RKO (cell line): ENCODE measurements at regions not wholly inside any gene's neighbourhood (a gene's known extent, or its start where the extent isn't known, plus 50 kb on each side); places are given as distances from the start of the nearest gene placed in this dataset.

Experiments used
- DNase-seq: peaks from one replicate; pipeline ENCODE4 v3.0.0-alpha.2; 2016; ENCODE audit warnings: low spot score

DNA sequence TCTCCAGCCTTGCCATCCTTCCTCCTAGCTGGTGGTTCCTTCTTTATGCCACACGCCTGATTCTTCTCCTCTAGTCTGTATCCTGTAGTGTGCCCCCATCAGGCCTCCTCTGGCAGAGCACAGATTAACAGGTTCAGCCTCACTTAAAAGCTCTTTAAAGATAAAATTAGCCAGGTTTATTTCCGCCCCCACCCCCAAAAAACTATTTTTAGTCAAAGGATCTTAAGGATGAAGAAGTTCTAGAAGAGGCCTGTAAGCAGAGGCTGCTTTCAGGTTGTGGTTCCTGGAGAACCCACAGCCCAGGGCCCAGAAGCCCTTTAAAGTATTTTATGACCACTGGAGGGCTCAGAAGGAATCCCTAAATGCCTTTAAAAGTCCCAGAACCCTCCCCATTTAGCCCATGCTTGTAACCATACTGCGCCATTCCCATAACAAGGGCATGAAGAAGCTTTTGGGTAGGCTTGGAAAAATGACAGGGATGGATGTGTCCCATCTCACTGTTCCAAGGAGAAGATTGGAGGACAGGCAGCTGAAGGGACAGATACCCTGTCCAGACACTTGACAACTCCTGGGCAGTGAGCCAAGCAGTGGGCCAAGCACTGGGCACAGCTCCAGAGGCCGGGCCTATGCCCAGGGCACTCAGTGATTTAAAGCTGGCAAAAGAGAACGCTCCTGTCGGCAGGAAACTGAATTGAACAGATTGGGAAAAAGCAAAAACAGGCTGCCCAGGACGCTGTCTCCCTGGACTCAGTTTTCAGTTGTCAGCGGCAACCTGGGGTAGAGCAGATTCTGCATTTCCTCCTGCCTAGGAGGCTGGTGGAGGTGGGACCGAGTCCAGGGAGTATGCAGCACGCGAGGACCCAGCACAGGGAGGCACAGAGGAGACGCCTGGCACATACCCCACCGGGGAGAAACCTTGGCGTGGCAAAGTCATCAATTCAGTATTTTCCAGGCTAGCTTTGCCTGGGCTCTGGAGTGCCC, 106.3 kb upstream of the SSBP2 start:
- no peak for DNase-seq

DNA sequence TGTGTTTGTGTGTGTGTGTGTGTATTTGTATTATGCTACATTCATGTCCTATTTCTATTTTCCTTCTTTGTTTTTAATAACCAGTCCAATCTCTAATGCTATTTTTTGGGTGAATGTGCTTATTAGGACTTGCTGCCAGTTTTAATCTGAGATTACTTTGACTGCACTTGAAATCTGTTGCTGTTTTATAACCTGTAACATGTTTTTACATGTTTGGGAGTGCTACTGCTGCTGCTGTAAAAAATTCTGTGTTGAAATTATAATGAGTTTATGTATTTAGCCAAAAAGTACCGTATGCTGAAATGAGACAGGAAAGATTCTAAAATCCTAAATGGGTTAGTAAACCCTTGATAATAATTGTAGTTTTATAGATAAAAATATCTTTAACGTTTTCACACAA, 104.7 kb upstream of the SSBP2 start:
- DNase-seq: no peak

DNA sequence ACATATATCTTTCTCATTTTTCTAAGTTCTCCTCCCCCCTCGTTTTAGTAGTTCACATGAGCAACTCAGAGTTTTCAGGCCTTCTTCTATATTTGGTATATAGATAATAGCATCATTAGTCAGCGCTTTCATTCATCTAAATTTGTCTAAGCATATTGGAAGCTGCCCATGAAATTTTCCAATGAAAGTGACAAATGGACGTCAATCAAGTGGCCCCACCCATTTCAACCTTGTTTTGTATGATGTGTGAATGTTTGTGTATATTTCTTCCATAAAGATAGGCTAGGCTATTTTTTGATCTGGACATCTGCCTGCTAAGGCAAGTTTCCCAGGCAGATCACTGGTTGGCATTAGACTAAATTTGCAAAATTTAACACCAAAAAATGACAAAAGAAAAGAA, 104.0 kb upstream of the SSBP2 start:
- no peak for DNase-seq

DNA sequence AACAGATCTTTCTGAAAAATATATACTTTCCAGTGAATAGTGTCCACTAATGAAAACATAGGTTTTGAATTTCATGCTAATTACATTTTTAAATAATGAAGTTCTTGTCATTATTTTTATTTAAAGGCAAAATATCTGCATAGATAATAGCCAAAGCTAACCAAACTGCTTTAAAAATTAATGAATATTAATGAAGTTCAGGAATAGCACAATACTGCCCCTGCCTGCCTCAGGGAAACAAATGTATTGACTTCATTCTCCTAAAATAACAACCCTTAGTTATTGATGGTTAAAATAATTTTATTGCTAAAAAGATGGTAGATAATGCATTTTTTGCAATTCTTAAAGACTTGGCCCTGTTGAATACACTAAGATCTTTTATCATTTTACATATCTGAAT, 103.6 kb upstream of the SSBP2 start:
- DNase-seq: no peak

DNA sequence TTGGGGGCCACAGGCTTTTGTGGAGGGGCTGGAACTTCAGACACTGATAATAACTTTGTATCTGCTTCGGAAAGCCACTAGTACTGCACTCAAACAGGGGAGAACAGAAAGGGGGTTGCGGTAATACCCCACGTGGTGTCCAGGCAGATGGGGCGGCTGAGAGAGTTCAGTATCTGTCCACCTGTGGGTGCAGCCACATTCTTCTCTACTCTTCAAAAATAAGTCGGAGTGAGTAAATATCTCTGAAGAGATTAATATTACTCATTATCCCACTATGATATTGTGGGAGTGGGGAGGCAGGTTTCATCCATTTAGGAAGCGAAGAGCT, 102.1 kb upstream of the SSBP2 start:
- DNase-seq: no peak

DNA sequence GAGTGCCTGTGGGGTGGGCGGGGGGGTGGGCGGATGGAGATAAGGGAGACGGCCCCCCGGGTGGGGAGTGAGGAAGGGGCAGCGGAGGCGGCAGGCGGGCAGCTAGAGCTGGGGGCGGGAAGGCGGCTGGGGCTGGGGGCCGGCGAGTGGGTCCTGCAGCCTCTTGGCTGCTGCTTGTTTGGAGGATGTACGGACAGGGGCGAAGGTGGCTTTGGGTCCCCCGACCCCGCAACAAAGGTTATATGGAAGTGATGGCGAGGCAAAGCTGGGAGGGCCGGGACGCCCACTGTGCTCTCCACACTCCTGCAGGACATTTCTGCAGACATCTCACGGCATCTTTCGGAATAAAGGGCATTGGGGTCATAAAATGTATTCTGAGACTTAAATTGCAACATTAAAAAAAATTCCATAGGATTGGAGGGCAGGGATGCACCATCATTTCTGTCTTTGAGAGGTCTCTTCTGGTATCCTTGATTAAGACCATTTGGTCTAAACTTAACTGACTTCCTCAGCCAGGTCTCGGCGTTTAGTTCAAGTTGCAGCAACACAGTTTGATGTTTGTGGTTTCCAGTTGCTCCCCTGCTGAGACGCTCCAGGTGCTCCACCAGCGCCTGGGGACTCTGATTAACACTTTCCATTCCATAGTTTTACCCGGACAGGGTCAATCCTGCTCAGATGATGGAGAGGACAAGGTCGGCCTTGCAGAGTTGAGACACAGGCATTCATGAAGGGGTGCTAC, 101.6 kb upstream of the SSBP2 start:
- no peak for DNase-seq

DNA sequence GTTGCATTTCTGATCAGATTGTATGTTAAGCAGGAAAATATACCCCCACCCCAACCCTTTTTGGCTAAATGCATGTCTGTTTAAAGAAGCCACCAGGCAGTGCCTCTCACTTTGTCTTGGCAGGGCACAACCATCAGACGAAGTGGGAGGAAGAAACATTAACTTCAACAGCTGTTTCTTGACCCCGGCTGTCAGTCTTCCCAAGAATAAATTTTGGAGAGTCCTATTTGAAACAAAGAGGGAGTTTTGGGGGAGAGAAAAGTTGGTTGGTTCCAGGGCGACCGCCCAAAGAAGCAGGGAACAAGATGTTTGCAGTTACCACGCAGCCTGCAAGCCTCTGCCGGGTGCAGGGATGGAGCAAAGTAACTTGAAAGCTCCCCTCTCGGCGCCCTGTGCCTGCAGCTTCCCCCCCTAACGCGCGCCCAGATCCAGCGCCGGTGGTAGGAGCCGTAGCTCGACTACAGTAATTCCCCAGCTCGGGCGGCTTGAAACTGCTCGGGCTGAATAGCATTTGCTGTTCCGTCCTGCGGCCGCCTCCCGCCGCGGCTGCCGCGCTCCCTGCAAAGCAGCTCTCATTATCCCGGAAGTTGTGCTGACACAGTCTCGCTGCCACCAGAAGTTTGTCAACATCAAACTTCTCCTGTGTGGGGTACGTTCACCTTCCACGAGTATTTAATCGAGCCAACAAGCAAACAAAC, 100.7 kb upstream of the SSBP2 start:
- peak; percentile 94 for DNase-seq

DNA sequence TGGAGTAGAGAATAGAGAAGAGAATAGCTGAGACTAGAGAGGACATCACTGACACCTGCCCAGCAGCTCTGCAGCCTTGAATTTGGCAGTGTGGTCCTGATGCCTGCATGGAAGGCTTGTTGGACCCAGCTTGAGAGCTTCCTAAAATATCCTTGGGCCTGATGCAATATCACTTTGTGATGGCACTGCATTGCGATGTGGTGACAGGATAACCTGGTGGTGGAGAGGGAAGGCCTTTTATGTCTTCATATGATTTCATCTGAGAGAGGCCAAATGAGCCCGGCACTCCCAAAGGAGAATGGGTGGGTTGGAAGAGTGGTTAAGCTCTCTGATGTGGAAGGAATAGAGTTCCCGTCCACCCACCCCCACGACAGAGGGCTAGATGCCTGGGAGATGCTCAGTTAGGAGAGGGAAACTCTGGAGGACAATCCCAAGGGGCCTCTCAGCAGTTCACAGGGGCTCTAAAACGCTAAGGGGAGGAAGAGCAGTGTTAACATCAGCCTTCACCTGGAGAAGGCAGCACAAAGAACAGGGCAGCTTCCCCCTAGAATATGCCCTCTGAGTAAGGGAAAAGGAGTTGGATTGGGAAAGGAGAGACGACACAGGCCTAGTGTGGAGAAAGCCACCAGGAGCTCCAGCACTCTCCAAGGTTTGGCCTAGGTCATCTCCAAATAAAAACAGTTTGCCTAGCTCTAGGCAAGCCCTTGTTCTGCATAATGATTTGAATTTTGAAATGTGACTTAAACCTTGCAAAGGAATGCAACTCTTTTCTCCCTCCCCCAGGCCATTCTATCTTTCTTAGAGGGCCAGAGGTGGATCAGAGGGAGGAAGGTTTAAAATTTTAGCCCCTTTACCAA, 99.8 kb upstream of the SSBP2 start:
- DNase-seq: no peak

DNA sequence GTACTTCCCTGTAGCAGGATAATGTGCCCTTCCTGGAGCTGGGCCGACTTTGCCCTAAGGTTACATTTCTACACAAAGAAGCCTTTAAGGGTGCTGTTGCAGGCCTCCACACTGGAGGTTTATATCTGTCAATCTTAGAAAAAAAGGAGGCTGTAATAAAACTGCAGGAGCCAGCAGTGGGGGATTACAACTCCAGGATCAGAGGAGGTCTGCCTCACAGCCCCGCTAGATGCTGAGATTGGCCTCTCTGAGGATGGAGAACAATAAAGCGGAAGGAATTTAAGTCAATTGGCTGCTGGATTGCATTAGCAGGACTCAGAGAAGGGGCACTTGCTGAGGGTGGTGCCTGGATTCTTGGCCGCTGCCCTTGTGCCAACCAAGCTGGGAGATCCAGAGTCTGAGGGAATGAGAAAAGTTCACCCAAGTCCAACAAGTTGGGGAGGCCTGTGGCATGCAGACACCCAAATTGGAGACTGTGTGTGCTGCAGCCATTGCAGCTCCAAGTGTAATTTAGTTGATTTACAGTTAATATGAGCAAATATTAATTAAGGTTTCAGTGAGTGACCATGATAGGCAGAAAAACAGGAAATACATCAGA, 99.0 kb upstream of the SSBP2 start:
- DNase-seq: no peak

DNA sequence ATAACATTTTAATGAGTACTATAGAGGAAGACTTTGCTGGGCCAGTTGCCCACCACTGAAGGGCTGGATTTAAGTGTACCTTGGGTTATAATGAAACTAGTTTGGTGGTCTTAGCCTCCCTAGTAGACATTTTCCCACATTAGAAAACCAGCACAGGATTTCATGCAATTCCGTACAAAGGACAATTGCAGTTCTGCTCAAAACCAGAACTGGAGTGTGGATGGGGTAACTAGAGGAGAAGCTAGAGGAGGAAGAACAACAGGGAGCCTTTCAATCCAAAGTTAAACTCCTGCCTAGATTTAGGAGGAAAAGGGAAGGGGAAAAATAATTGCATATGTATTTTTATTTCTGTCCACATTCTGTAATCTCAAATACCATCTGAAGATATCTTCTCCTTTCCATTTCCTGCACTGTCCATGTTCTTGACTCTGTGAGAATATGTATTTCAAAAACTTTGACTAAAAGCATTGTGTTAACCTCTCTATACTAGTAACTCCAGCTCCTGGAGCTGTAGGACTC, 97.5 kb upstream of the SSBP2 start:
- no peak for DNase-seq

DNA sequence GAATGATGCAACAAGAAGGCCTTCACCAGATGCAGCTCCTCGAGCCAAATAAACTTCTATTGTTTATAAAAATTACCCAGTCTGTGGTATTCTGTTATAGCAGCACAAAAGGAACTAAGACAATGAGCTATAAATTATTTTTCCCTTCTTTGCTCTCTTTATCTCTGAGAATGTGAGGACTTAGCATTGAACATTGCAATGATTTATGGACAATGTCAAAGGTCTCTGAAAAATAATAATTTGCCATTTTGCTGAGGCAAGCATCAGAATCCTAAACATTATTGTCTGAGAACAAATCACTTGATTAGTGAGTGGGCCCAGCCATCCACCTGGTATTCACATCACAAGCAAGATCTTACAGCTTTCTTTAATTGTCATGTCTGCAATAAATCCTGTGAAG, 95.4 kb upstream of the SSBP2 start:
- DNase-seq: no peak

DNA sequence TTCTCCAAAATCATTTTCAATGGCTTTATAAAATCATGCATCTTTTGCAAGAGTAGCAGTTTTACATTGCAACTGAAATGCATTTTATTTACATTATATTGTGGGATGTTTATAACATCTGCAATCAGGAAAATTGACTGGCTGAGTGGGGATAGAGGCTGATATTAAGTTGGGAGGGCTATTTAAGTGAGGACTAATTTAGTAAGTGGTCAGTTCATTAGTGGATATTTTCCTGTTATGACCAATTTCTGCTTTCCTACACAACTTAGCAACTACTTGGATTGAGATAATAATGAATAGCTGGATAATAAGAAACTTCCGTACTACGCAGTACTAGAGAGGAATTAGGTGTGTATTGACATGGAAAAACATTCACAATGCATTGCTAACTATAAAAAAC, 92.9 kb upstream of the SSBP2 start:
- DNase-seq: no peak

DNA sequence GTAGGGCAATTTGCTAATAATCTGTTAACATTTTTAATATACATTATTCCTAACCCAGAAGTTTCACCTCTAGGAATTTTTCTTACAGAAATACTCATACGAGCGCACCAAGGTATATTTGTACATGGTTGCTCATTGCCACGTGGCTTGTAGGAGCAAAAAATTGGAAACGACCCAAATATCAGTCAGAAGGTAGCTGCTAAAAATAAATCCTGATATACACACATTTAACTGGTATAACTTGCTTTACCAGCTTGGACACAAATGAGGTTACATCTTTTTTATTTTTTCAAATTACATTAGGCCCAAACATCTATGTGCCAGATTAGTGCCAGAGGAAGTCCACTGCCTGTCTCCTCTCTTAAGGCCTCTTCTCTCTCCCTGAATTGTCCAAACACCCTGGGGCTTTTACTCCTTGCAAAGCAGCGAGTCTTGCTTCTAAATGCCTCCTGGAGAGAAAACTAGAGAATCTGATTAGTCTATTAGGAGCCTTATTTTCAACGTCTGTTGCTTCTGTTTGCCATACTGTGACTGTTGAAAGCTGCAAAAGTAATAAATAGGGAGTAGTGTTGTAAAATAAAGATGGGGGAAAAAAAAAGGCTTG, 92.0 kb upstream of the SSBP2 start:
- DNase-seq: no peak

DNA sequence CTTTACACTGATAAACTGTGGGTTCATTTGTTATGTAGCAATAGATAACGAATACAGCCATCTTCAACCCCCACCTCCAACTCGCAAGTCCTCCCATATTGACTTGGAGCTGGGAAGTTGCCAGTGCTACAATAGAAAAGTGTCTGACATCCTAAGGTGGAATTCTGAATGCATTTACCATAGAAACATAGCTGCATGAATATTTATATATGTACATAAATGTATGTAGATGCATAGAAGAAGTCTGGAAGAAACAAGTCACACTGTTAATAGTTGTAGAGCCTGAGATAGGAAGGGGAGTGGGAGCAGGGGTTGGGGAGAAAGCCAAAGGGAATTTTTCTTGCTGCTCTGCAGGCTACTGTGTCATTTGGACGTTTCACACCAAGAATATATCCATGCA, 88.1 kb upstream of the SSBP2 start:
- DNase-seq: no peak

DNA sequence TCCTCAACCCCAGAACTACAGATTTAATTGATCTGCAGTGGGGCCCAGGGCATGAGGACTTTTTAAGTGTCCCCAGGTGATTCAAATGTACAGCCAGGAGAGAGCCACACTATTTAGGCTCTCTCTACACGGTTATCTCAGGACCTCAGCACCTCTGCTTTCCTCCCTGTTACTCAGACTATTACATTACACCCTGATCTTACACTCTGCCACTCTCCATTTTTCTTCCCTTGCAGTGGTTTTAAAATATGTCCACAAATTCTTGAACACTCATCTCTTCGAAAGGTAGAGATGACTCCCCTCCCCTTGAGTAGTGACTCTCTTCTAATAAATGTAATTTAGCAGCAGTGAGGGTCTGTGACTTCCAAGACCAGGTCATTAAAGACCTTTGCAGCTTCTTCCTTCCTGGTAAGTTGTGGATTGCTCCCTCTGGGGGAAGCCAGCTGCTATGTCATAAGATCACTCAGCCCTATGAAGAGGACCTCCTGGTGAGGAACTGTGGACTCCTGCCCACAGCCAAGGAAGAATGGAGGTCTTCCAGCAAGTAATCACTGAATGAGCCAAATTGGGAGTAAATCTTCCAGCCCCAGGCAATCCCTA, 87.5 kb upstream of the SSBP2 start:
- DNase-seq: peak; percentile 37

DNA sequence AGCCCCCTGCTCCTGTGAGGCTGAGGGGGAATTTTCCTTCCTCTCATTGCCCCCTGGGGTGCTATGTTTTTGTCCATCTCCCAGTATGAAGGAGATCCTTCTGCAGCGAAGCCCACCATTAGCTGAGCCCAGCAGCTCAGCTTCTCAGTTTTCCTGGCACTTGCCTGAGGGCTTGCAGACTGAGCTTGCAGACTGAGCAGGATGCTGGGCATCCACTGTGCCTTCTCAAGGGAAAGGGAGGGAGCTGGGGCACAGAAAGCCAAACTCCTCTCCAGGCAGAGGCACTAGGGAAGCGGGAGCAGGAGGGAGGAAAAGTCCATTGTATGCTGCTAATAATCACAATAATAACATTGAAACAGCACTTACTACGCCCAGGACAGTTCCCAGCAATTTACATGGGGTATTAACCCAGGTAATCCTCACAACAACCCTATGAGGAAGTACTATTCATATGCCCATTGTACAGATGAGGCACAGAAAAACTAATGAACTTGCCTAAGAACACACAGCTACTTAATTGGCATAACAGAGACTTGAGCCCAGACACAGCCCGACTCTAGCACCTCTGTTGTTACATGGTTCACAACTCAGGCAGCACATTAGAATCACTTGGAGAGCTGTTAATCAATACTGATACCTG, 86.9 kb upstream of the SSBP2 start:
- no peak for DNase-seq

DNA sequence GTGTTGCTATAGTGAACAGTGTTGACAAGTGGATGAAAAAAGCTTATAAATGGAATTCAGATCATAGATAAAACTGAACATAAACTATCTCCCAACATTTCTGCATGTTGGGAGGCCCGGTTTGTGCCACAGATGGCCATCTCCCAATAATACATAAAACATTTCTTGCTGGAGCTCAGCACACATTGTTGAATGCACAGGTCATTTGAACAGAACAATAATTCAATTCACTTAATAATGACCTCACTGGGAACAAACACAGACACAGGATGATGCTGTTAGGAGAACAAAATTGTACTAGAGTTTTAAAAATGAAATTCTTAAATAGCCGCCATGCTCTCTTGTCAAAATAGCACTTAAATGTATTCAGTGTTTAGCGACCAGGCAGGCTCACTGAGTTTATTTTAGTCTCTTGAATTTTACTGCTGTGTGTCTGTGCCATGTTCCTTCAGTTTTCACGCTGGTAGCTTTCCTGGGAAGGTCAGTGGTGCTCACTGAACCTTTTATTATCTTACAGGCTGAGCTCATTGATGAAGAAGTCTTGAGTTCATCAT, 85.0 kb upstream of the SSBP2 start:
- no peak for DNase-seq

DNA sequence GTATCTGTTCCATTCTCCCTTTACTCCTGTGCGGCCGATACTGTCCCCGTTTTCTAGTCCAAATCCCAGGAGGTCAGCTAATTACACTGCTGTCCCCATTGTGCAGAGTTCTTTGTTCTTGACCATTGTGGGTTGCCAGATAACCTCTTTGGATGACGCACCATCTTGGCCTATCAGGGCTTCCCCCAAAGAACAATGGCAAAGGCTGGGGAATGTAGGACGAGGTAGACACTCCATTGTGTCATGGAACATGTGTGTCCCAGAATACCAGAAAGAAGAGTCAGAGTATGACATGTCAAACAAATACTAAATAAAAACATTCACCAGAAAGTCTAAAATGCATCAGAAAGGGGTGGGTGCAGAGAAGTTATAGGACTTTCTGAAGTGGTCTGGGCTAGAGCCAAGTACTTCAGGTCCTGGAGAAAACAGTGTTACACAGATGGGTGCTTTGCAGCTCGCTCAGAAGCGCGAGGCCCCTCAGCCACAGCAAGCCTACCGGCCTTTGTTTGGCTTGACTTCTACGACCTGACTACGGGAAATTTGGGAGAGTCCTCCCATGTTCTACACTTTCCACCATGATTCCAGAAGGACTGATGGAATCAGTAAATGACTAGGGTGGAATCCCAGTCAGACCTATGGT, 83.2 kb upstream of the SSBP2 start:
- DNase-seq: no peak

DNA sequence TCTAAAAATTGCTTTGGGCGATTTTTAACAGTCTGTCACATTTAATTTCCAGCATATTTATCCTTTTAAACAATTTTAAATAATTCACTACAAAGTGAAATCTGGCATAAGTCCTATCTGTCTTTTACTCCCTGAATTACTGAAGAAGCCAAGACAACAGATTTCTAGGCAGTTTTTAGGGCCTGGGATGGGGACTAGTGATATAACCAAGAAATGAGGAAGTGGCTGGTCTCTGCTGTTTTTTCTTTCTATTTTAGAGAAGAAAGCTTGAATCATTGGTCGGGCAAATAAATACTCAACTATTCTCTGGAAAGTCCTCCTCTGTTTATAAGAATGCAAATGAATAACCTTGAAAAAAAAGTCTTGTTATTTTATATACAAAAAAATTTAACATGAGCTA, 79.7 kb upstream of the SSBP2 start:
- no peak for DNase-seq
